Right lobe of liver (tissue), 4 donors: ENCODE measurements at regions not wholly inside any gene's neighbourhood (a gene's known extent, or its start where the extent isn't known, plus 50 kb on each side); places are given as distances from the start of the nearest gene placed in this dataset.

Experiments
- POLR2A ChIP-seq: fragments of 450-650 bp; IDR thresholded peaks from one replicate; pipeline ENCODE4 v1.6.1; 2017; ENCODE audit warnings: antibody characterized with exemption, mild to moderate bottlenecking
- TF ChIP-seq, protein P1 (sequence below), 4 donors: fragments of 200-600 bp in 3 of 4; fragments of 450-650 bp in 1 of 4; IDR thresholded peaks; one replicate each; pipeline versions ENCODE4 v1.5.1 to v1.8.0; 2016 to 2022; ENCODE audit warnings: antibody characterized with exemption in 4 of 4, mild to moderate bottlenecking in 2 of 4
- donor health status: DM: no; HTN: no; CAD: no.
- donor health status: DM: no; HTN: no; CAD: no.
- donor health status: DM: no; HTN: yes; CAD: no.

GRCh38 chr6:144908004-144908403, 622.9 kb downstream of the UTRN start:
- no peak for TF ChIP-seq POLR2A
- TF ChIP-seq, protein P1, sequence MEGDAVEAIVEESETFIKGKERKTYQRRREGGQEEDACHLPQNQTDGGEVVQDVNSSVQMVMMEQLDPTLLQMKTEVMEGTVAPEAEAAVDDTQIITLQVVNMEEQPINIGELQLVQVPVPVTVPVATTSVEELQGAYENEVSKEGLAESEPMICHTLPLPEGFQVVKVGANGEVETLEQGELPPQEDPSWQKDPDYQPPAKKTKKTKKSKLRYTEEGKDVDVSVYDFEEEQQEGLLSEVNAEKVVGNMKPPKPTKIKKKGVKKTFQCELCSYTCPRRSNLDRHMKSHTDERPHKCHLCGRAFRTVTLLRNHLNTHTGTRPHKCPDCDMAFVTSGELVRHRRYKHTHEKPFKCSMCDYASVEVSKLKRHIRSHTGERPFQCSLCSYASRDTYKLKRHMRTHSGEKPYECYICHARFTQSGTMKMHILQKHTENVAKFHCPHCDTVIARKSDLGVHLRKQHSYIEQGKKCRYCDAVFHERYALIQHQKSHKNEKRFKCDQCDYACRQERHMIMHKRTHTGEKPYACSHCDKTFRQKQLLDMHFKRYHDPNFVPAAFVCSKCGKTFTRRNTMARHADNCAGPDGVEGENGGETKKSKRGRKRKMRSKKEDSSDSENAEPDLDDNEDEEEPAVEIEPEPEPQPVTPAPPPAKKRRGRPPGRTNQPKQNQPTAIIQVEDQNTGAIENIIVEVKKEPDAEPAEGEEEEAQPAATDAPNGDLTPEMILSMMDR (IDR thresholded peaks at IDR 0.05), result no peak
